ENCODE measurements at regions not wholly inside any gene's neighbourhood (a gene's known extent, or its start where the extent isn't known, plus 50 kb on each side); places are given as distances from the start of the nearest gene placed in this dataset.

DNA sequence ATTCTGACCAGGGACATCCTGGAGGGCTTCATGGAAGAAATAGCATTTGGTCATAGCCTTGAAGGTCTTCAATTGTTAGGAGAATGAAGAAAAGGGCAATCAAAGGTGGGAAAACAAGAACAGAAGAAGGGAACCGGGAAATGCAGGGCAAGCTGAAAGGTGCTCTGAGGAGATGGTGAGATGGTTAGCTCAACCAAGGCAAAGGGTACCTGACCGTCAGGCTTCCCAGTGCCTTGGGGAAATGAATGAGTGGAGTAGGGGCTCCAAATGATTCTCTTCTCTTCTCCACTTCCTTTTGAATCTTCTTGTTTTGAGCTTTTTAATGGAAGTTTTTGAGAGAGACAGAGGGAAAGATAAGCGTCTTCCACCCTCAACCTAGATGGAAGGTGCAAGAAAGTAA is 155.6 kb upstream of the PWP1 start:
- TF ChIP-seq, protein P1, sequence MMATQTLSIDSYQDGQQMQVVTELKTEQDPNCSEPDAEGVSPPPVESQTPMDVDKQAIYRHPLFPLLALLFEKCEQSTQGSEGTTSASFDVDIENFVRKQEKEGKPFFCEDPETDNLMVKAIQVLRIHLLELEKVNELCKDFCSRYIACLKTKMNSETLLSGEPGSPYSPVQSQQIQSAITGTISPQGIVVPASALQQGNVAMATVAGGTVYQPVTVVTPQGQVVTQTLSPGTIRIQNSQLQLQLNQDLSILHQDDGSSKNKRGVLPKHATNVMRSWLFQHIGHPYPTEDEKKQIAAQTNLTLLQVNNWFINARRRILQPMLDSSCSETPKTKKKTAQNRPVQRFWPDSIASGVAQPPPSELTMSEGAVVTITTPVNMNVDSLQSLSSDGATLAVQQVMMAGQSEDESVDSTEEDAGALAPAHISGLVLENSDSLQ (IDR thresholded peaks at IDR 0.05), result no peak
- no peak for TF ChIP-seq LEF1 (IDR thresholded peaks at IDR 0.05; ENCODE audit: borderline replicate concordance)
- no peak for TF ChIP-seq SP1 (IDR thresholded peaks at IDR 0.05)
- TF ChIP-seq FOXA1 (IDR thresholded peaks at IDR 0.05), result no peak
- TF ChIP-seq SUZ12 (IDR thresholded peaks at IDR 0.05), result no peak
- TF ChIP-seq ELF4 (IDR thresholded peaks at IDR 0.05), result no peak
- no peak for TF ChIP-seq ARNT (IDR thresholded peaks at IDR 0.05)
- TF ChIP-seq HDGF (IDR thresholded peaks at IDR 0.05; ENCODE audit: borderline replicate concordance), result no peak
- TF ChIP-seq NFRKB (IDR thresholded peaks at IDR 0.05), result no peak
- TF ChIP-seq L3MBTL2 (conservative IDR thresholded peaks at IDR 0.05), result no peak
- no peak for TF ChIP-seq FOXK2 (IDR thresholded peaks at IDR 0.05)
- no peak for TF ChIP-seq BHLHE40 (IDR thresholded peaks at IDR 0.05; ENCODE audit: borderline replicate concordance)
- no peak for TF ChIP-seq TARDBP (IDR thresholded peaks at IDR 0.05)
- TF ChIP-seq CTBP1 (IDR thresholded peaks at IDR 0.05; ENCODE audit: borderline replicate concordance), result no peak
